Kidney tubule cell (primary cell): ENCODE measurements at regions not wholly inside any gene's neighbourhood (a gene's known extent, or its start where the extent isn't known, plus 50 kb on each side); places are given as distances from the start of the nearest gene placed in this dataset.
A peak's percentile ranks its signal among the peaks of the same experiment; 100 is the strongest.
"Not testable (repeated sequence)": the region's sequence is repeated elsewhere in the genome, so short reads cannot be mapped to it uniquely, and the experiment has no call there.

Experiments used
- DNase-seq: peaks from one replicate; pipeline ENCODE4 v3.0.0-alpha.2; 2018; ENCODE audit warnings: low spot score

DNA sequence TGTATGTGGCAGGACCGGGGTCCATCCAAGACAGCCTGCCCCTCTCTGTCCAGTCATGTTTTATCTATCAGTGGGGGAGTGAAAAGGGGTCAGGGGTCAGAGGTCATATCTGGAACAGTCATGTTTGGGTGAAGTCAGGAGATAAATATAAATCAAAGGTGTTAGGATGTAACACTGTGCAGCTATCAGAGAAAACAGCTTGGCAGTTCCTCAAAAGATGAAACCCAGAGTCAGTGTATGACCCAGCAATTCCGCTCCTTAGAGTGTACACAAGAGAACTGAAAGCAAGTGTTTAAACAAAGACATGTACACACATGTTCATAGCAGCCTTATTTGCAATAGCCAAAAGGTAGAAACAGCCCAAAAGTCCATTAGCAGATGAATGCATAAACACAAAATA, 361.3 kb downstream of the FOXL1 start:
- no peak for DNase-seq

- DNase-seq: no peak
These were observed 363.4 kb downstream of the FOXL1 start for GRCh38 chr16:86941731-86942130.

GRCh38 chr16:86942151-86943051, 364.1 kb downstream of the FOXL1 start:
- DNase-seq: no peak

DNA sequence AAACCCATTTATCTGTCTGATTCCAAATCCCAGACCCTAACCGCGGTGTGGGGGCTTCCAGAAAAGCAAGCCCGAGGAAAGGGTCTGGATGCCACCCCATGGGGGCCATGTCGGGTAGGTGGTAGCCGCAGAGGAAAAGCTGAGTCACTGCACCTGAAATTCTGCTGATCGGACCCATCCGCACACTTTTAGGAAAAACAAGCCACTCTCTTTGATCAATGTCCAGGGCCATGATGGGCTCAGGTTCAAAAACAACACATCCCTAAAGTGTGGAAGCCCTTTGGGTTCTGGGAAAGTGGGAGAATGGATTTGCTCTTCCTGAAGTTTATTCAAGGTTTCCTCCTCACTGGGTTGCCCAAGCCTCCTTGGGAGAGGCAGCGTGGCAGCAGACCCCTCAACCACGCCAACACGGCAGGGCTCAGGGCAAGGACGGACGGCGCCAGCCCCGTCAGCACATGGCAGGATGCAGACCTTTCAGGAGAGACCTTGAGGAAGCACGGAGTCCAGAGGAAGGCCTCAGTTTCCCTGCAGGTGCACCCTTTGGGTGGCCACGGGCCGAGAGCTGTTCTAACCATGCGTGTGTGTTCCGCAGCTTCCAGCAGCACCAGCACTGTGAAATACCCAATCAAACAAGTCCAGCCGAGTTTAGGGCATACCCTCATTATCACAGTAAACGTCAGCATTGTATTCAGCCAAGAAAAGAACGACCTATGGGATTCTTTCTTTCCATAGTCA, 367.0 kb downstream of the FOXL1 start:
- DNase-seq: no peak

- peak; percentile 53 for DNase-seq
These were observed 368.0 kb downstream of the FOXL1 start for GRCh38 chr16:86946396-86946795.

DNA sequence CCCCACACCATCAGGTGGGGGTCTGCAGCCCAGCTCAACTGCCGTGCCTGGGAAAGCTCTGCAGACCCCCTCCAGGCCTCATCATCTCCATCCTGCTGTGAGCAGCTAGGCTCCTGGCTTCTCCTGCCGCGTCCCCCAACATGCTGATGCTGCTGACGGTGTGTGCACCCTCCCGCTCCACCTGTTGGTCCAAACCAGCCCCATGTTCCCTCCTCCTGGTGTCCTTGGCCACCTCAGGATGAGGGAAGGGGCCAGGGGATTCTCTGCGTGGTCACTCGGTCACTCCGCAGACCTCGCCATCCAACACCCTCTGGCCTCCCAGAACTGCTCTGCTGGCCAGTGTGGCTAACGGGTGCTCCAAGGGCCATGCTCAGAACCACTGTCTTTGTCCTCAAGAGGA, 368.6 kb downstream of the FOXL1 start:
- no peak for DNase-seq

DNA sequence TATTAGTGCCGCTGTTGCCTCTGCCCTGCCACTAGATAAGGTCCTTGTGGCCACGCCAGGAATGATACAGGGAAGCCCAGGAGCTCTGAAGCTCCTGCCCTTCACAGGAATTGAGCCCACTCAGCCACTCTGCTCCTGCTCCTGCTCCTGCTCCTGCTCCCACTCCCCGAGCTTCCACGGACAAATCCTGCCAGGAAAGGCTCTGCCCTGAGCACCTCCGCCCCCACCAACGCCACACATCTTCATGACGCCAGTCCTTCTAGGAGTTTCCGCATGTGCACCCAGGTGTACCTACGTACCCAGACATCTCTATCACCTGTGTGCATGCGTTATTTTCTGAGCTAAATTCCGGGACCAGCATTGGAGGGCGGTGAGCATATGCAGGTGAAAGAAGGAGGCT, 369.1 kb downstream of the C16orf95 start:
- DNase-seq: no peak

GRCh38 chr16:86949116-86949515, 368.1 kb downstream of the C16orf95 start:
- DNase-seq: no peak

- no peak for DNase-seq
These were observed 367.6 kb downstream of the C16orf95 start for GRCh38 chr16:86949630-86950029.

DNA sequence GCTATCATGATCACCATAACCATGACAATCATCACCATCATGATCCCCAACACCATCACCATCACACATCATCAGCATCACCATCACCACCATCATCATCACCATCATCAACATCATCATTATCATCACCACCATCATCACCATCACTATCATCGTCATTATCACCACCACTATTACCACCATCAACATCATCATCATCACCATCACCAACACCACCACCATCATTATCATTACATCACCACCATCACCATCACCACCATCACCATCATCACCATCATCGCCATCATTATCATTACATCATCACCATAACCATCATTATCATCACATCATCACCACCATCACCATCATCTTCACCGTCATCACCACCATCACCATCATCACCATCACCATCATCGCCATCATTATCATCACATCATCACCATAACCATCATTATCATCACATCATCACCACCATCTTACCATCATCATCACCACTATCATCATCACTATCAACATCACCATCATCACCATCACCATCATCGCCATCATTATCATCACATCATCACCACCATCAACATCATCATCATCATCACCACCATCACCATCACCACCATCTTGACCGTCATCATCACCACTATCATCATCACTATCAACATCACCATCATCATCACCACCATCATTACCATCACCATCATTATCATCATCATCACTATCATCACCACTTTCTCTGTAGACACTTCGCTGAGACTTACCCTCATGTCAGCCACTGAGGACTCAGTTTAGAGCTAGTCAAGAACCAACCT, 366.0 kb downstream of the C16orf95 start:
- no peak for DNase-seq

DNA sequence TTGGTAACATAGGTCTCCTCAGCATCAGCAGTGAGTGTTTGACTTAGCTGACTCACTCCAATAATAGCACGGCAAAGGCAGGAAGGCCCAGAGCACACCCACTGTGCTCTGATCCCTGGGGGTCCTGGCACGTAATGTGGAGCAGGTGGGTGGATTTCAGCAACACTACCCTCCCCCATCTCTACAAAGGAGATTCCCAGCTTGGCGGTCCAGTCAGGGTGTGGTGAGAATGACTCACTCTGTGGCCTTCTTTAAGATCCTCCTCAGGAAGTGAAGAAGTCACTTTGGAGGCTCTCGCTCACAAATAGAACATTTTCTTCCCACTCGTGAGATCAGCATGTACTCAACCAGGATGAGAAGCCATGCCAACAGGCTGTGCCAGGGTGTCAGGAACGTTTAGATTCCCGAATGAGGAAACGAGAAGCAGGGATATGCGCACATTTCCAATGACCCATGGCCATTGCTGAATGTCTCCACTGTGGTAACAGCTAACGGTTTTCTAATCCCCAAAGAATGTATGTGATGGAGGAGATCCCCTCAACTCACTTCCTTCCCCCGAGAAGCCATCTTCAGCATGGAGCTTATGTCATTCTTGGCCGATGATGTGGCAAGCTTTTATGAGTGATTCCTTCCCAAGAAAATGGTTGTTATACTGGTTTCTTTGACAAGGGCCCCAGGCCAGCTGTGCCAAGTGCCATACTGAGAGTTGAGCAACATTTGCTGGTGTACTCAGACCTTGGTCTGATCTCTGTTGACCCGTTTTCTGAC, 365.2 kb downstream of the C16orf95 start:
- peak; percentile 88 for DNase-seq

DNA sequence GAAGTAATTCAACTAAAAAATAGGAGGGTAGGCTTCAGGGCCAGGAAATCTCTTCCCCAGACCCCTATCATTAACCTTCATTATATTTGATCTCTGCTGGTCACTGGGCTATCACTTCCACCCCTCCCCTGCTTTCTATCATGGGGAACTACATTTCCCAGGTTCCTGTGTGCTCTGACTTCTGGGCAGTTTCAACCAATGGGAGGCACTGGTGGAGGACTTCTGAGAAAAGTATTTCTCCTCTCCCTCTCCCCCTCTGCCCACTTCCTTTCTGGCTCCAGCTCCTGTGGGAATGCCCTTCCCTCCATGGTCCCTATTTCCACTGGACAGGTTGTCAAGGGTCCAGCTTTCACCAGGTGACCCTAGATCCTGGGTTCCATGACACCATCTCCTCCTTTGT, 364.4 kb downstream of the C16orf95 start:
- DNase-seq: no peak

- DNase-seq: no peak
These were observed 363.4 kb downstream of the C16orf95 start for GRCh38 chr16:86953631-86954391.

DNA sequence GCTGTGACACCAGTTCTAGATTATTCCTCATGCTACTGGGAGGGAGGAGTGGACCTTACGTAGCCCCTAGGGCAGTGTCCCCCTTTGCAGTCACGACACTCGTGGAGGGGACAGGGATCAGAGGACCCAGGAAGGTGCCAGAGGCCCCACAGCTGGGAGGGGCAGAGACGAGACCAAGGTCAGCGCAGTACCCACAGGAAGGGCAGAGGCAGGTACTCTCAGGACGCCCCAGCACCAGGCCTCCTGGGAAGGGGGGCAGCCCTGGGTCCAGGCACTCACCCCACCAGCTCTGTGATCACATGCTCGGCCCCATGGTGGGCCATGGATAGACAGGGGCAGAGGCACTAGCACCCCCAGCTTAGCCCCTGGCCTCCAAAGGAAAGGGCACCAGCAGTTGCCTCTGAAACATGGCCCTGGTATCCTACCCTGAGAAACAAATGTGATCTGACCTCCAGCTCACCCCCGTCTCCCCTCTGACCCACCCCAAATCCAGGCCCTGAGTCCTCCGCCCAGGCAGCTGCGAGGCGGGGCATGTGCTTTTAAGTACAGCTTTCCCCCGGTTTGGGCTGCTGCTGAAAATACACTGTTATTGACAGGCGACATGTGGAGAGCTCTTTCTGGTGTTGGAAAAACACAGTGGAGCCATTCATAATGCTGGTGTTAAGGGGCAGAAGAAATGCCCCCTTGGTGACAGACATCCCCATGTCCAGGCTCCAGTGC, 361.9 kb downstream of the C16orf95 start:
- no peak for DNase-seq

- no peak for DNase-seq
These were observed 360.8 kb downstream of the C16orf95 start for GRCh38 chr16:86956437-86956836.

GRCh38 chr16:86957662-86958198, 359.5 kb downstream of the C16orf95 start:
- not testable (repeated sequence) for DNase-seq

- no peak for DNase-seq
These were observed 358.8 kb downstream of the C16orf95 start for GRCh38 chr16:86958423-86958822.

- no peak for DNase-seq
These were observed 358.0 kb downstream of the C16orf95 start for GRCh38 chr16:86959091-86959651.

GRCh38 chr16:86959729-86960128, 357.5 kb downstream of the C16orf95 start:
- no peak for DNase-seq

- DNase-seq: no peak
These were observed 356.9 kb downstream of the C16orf95 start for GRCh38 chr16:86960266-86960665.
